ENCODE measurements at regions not wholly inside any gene's neighbourhood (a gene's known extent, or its start where the extent isn't known, plus 50 kb on each side); places are given as distances from the start of the nearest gene placed in this dataset.

GRCh38 chr19:30074741-30075715 is 133.0 kb downstream of the URI1 start:
- DNase-seq, result no peak
- no peaks in the 10 kb centered on the region for H3K9me3 ChIP-seq (ENCODE audit: control insufficient read depth, low read depth, low read length)
- no peaks in the 10 kb centered on the region for H3K36me3 ChIP-seq (ENCODE audit: control insufficient read depth, insufficient read depth, low read length)
- H3K27me3 ChIP-seq (ENCODE audit: control insufficient read depth, insufficient read depth, low read length), result no peaks in the 10 kb centered on the region
- 100% methylated on average over 1 of the region's 12 CpGs for WGBS (ENCODE audit: insufficient coverage, low lambda C conversion rate)
- no peak overlapping the region for H3K27ac ChIP-seq (ENCODE audit: low read length)
- no peaks in the 10 kb centered on the region for H3K4me1 ChIP-seq (ENCODE audit: control insufficient read depth, insufficient read depth, low read length)
- no peak overlapping the region for H3K4me3 ChIP-seq (ENCODE audit: low read length)

- Histone ChIP-seq H3K4me1 (ENCODE audit: control insufficient read depth, insufficient read depth, low read length) (no peaks in the 10 kb centered on the region), H3K27me3 (ENCODE audit: control insufficient read depth, insufficient read depth, low read length) (no peaks in the 10 kb centered on the region), H3K36me3 (ENCODE audit: control insufficient read depth, insufficient read depth, low read length) (no peaks in the 10 kb centered on the region), H3K4me3 (ENCODE audit: low read length) (no peak overlapping the region), H3K9me3 (ENCODE audit: control insufficient read depth, low read depth, low read length) (no peaks in the 10 kb centered on the region), H3K27ac (ENCODE audit: low read length) (no peak overlapping the region)
- WGBS (ENCODE audit: insufficient coverage, low lambda C conversion rate), result no CpG with 5 or more reads among the region's 11 CpGs
- DNase-seq, result no peak
These were observed 134.1 kb downstream of the URI1 start for GRCh38 chr19:30076101-30076551.

DNA sequence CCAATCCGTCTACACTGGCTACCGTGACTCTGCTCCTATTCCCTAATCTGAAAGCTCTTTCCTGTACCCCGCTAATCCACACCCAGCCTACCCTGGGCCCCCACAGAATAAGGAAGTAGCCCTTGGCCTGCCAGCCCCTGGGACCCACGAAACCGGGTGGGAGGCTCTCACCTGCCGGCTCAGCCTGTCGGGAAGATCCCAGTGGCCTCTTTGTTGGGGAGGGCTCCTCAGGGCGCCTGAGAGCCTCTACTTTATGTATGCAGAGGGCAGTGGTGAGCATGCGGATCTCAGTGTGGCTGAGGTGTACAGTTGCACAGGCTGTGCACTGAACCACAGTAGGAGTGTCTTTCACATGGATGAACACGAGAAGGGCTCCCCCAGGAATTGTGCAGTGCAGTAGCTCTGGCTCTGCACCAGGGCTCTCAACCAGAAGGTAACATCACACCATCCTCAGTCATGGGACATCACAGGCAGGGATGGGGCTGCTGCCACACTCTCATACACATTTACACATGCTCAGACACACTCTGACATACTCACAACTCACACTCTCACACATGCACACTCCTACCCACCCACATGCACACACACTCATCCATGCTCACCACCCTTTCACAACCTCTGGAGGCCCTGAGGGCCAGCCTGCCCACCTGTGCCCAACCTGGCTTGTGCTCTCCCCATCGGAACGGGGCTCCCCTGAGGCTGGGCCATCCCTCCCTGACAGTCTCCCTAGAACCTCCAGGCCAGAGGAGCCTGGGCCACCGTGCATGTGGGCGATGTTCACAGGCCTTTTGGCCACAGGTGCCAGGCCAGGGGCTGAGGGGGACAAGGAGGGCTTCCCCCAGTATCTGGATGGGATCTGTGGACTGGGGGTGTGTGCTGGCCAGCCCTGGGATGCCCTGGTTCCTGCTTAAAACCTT is 135.0 kb downstream of the URI1 start:
- Histone ChIP-seq H3K27me3 (ENCODE audit: control insufficient read depth, insufficient read depth, low read length) (no peaks in the 10 kb centered on the region), H3K4me3 (ENCODE audit: low read length) (no peak overlapping the region), H3K9me3 (ENCODE audit: control insufficient read depth, low read depth, low read length) (no peaks in the 10 kb centered on the region), H3K4me1 (ENCODE audit: control insufficient read depth, insufficient read depth, low read length) (no peaks in the 10 kb centered on the region), H3K27ac (ENCODE audit: low read length) (no peak overlapping the region), H3K36me3 (ENCODE audit: control insufficient read depth, insufficient read depth, low read length) (no peaks in the 10 kb centered on the region)
- DNase-seq, result no peak
- no CpG with 5 or more reads among the region's 14 CpGs for WGBS (ENCODE audit: insufficient coverage, low lambda C conversion rate)

GRCh38 chr19:30077851-30078355 is 135.9 kb downstream of the URI1 start:
- Histone ChIP-seq H3K27me3 (ENCODE audit: control insufficient read depth, insufficient read depth, low read length) (no peaks in the 10 kb centered on the region), H3K27ac (ENCODE audit: low read length) (no peak overlapping the region), H3K4me3 (ENCODE audit: low read length) (no peak overlapping the region), H3K4me1 (ENCODE audit: control insufficient read depth, insufficient read depth, low read length) (no peaks in the 10 kb centered on the region), H3K36me3 (ENCODE audit: control insufficient read depth, insufficient read depth, low read length) (no peaks in the 10 kb centered on the region), H3K9me3 (ENCODE audit: control insufficient read depth, low read depth, low read length) (no peaks in the 10 kb centered on the region)
- WGBS (ENCODE audit: insufficient coverage, low lambda C conversion rate), result no CpG with 5 or more reads among the region's 10 CpGs
- no peak for DNase-seq

DNA sequence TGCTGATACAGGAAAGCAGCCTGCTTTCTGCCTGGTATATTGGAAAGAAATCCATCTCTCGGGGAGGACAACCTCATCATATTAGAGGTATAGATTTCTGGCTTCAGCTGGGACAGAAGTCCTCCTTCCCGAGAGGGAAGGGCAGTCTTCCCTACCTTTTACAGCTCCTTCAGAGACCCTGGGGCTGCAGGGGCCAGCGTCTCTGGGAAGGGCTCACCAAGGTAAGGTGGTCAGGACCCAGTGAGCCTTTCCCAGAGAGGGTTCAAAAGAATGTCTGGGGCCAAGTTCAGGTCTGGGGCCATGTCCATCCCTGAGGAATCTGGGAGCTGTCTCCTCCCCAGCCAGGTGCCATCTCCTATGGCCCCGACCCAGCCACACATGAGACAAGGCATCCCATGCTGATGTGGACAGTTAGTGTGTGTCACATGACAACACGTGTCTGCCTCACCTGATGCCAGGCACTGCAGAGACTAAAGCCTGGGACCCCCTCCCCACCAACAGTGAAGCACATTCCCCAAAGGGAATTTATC is 136.4 kb downstream of the URI1 start:
- no peaks in the 10 kb centered on the region for H3K36me3 ChIP-seq (ENCODE audit: control insufficient read depth, insufficient read depth, low read length)
- H3K9me3 ChIP-seq (ENCODE audit: control insufficient read depth, low read depth, low read length), result no peaks in the 10 kb centered on the region
- no peak overlapping the region for H3K4me3 ChIP-seq (ENCODE audit: low read length)
- no peak overlapping the region for H3K27ac ChIP-seq (ENCODE audit: low read length)
- no peaks in the 10 kb centered on the region for H3K4me1 ChIP-seq (ENCODE audit: control insufficient read depth, insufficient read depth, low read length)
- WGBS (ENCODE audit: insufficient coverage, low lambda C conversion rate), result no CpG with 5 or more reads among the region's 5 CpGs
- no peak for DNase-seq
- no peaks in the 10 kb centered on the region for H3K27me3 ChIP-seq (ENCODE audit: control insufficient read depth, insufficient read depth, low read length)

- DNase-seq, result no peak
- Histone ChIP-seq H3K27ac (ENCODE audit: low read length) (no peak overlapping the region), H3K27me3 (ENCODE audit: control insufficient read depth, insufficient read depth, low read length) (no peaks in the 10 kb centered on the region), H3K36me3 (ENCODE audit: control insufficient read depth, insufficient read depth, low read length) (no peaks in the 10 kb centered on the region), H3K4me1 (ENCODE audit: control insufficient read depth, insufficient read depth, low read length) (no peaks in the 10 kb centered on the region), H3K4me3 (ENCODE audit: low read length) (no peak overlapping the region), H3K9me3 (ENCODE audit: control insufficient read depth, low read depth, low read length) (no peaks in the 10 kb centered on the region)
- WGBS (ENCODE audit: insufficient coverage, low lambda C conversion rate), result 100% methylated on average over 1 of the region's 4 CpGs
These were observed 137.2 kb downstream of the URI1 start for GRCh38 chr19:30079200-30079599.

GRCh38 chr19:30082168-30082567 is 140.1 kb downstream of the URI1 start:
- DNase-seq, result no peak
- Histone ChIP-seq H3K4me3 (ENCODE audit: low read length) (no peak overlapping the region), H3K27ac (ENCODE audit: low read length) (no peak overlapping the region), H3K9me3 (ENCODE audit: control insufficient read depth, low read depth, low read length) (no peaks in the 10 kb centered on the region), H3K27me3 (ENCODE audit: control insufficient read depth, insufficient read depth, low read length) (no peaks in the 10 kb centered on the region), H3K4me1 (ENCODE audit: control insufficient read depth, insufficient read depth, low read length) (no peaks in the 10 kb centered on the region), H3K36me3 (ENCODE audit: control insufficient read depth, insufficient read depth, low read length) (no peaks in the 10 kb centered on the region)
- no CpG with 5 or more reads among the region's 6 CpGs for WGBS (ENCODE audit: insufficient coverage, low lambda C conversion rate)

- Histone ChIP-seq H3K27me3 (ENCODE audit: control insufficient read depth, insufficient read depth, low read length) (no peaks in the 10 kb centered on the region), H3K27ac (ENCODE audit: low read length) (no peak overlapping the region), H3K4me3 (ENCODE audit: low read length) (no peak overlapping the region), H3K9me3 (ENCODE audit: control insufficient read depth, low read depth, low read length) (no peaks in the 10 kb centered on the region), H3K4me1 (ENCODE audit: control insufficient read depth, insufficient read depth, low read length) (no peaks in the 10 kb centered on the region), H3K36me3 (ENCODE audit: control insufficient read depth, insufficient read depth, low read length) (no peaks in the 10 kb centered on the region)
- WGBS (ENCODE audit: insufficient coverage, low lambda C conversion rate), result no CpG with 5 or more reads among the region's 5 CpGs
- no peak for DNase-seq
These were observed 140.6 kb downstream of the URI1 start for GRCh38 chr19:30082611-30083010.

DNA sequence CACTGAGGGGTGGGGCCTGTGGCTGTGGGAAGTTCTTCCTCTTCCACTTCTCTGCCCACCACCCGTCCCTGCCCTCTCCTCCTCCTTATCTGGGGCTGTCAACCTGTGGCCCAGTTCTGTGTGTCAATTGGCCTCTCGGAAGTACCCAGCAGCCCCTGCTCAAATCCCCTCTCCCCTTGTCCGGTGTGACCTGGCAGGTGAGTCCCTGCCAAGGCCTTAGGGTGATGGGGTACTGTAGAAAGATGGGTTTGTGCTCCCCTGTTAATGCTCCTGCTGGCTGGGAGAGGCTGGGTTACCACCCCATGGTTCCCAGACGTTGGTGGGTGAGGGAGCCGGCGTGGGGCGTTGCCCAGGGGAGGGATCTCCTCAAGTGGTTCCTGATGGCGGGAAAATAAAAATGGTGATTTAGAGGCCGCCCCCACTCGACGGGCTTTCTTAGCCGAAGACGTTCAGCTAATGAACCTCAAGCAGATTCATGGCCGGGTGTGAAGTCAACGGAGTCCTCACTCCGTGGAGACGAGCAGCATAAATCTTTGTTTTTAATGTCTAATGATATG is 141.2 kb downstream of the URI1 start:
- H3K27ac ChIP-seq (ENCODE audit: low read length), result no peak overlapping the region
- no peak for DNase-seq
- H3K36me3 ChIP-seq (ENCODE audit: control insufficient read depth, insufficient read depth, low read length), result no peaks in the 10 kb centered on the region
- 100% methylated on average over 6 of the region's 17 CpGs for WGBS (ENCODE audit: insufficient coverage, low lambda C conversion rate)
- no peaks in the 10 kb centered on the region for H3K9me3 ChIP-seq (ENCODE audit: control insufficient read depth, low read depth, low read length)
- no peak overlapping the region for H3K4me3 ChIP-seq (ENCODE audit: low read length)
- H3K27me3 ChIP-seq (ENCODE audit: control insufficient read depth, insufficient read depth, low read length), result no peaks in the 10 kb centered on the region
- H3K4me1 ChIP-seq (ENCODE audit: control insufficient read depth, insufficient read depth, low read length), result no peaks in the 10 kb centered on the region

- no peaks in the 10 kb centered on the region for H3K27me3 ChIP-seq (ENCODE audit: control insufficient read depth, insufficient read depth, low read length)
- DNase-seq, result no peak
- 67% methylated on average over 2 of the region's 12 CpGs for WGBS (ENCODE audit: insufficient coverage, low lambda C conversion rate)
- H3K4me3 ChIP-seq (ENCODE audit: low read length), result no peak overlapping the region
- no peaks in the 10 kb centered on the region for H3K4me1 ChIP-seq (ENCODE audit: control insufficient read depth, insufficient read depth, low read length)
- no peaks in the 10 kb centered on the region for H3K36me3 ChIP-seq (ENCODE audit: control insufficient read depth, insufficient read depth, low read length)
- no peaks in the 10 kb centered on the region for H3K9me3 ChIP-seq (ENCODE audit: control insufficient read depth, low read depth, low read length)
- H3K27ac ChIP-seq (ENCODE audit: low read length), result no peak overlapping the region
These were observed 141.7 kb downstream of the URI1 start for GRCh38 chr19:30083701-30084156.
